ENCODE measurements at regions not wholly inside any gene's neighbourhood (a gene's known extent, or its start where the extent isn't known, plus 50 kb on each side); places are given as distances from the start of the nearest gene placed in this dataset.

GRCh38 chr14:26265170-26265685 lies 332.6 kb downstream of the NOVA1 start:
- Histone ChIP-seq H4K91ac (ENCODE audit: insufficient read depth, low read depth, low read length) (no peak overlapping the region), H2AFZ (replicated peaks; ENCODE audit: low read length, poor library complexity) (no peak overlapping the region), H2BK120ac (ENCODE audit: low read depth, low read length) (no peak overlapping the region), H3K4ac (ENCODE audit: low read depth, low read length) (no peak overlapping the region), H2AK9ac (replicated peaks; ENCODE audit: low read depth, low read length, poor library complexity) (no peak overlapping the region), H3K14ac (replicated peaks; ENCODE audit: low read depth, low read length) (no peak overlapping the region), H3K9me3 (ENCODE audit: control insufficient read depth, insufficient read depth, low read length) (no peaks in the 10 kb centered on the region), H2BK5ac (ENCODE audit: low read depth, low read length, poor library complexity, severe bottlenecking) (no peak overlapping the region), H3K36me3 (ENCODE audit: control insufficient read depth, insufficient read depth, low read length) (no peaks in the 10 kb centered on the region), H3K9ac (ENCODE audit: low read depth, low read length) (no peak overlapping the region), H3K79me1 (ENCODE audit: low read depth in 1 of 2, low read length in 2 of 2) (no peaks in the 10 kb centered on the region), H2AK5ac (ENCODE audit: low read depth, low read length) (no peak overlapping the region), H4K8ac (ENCODE audit: low read depth in 2 of 2, low read length in 2 of 2) (no peak overlapping the region), H3K4me2 (ENCODE audit: low read depth, low read length) (no peak overlapping the region), H4K5ac (ENCODE audit: low read depth, low read length) (no peak overlapping the region), H4K20me1 (ENCODE audit: insufficient read depth, low read length) (no peaks in the 10 kb centered on the region), H3K56ac (ENCODE audit: extremely low read depth, insufficient read depth, low read length) (no peak overlapping the region), H3K4me1 (ENCODE audit: control insufficient read depth, insufficient read depth, low read length) (no peaks in the 10 kb centered on the region), H2BK20ac (ENCODE audit: low read depth, low read length) (no peak overlapping the region), H3K27me3 (ENCODE audit: control insufficient read depth, insufficient read depth, low read length) (no peaks in the 10 kb centered on the region), H2BK15ac (ENCODE audit: low read depth, low read length) (no peak overlapping the region), H3K18ac (ENCODE audit: low read depth, low read length) (no peak overlapping the region), H3K23ac (ENCODE audit: low read depth, low read length) (no peak overlapping the region), H3K27ac (ENCODE audit: insufficient read depth, low read length) (no peak overlapping the region), H3K4me3 (ENCODE audit: insufficient read depth, low read depth, low read length) (no peak overlapping the region), H3K9me1 (ENCODE audit: insufficient read depth, low read length) (no peaks in the 10 kb centered on the region)
- ChIA-PET CTCF (no interaction called here), POLR2A (ENCODE audit: unreplicated experiment) (no interaction called here)
- 0% methylated on average over 1 of the region's 1 CpG; no CpG with 5 or more reads in 1 of the 2 experiments for WGBS, 2 experiments (ENCODE audit: extremely low coverage in 2 of 2, insufficient read length in 1 of 2)
- ATAC-seq (ENCODE audit: low read depth) (no peak), DNase-seq (no peak)
- no peak for TF ChIP-seq CEBPB (IDR thresholded peaks at IDR 0.05; ENCODE audit: low read depth, low read length)
- TF ChIP-seq USF2 (IDR thresholded peaks at IDR 0.05; ENCODE audit: low read depth, low read length): no peak
- TF ChIP-seq NFE2L2 (IDR thresholded peaks at IDR 0.05; ENCODE audit: low read depth, low read length): no peak
- TF ChIP-seq FOS (IDR thresholded peaks at IDR 0.05; ENCODE audit: low read depth, low read length): no peak
- TF ChIP-seq BHLHE40 (IDR thresholded peaks at IDR 0.05; ENCODE audit: low read depth, low read length): no peak
- TF ChIP-seq MAZ (IDR thresholded peaks at IDR 0.05; ENCODE audit: borderline replicate concordance, low read depth, low read length): no peak
- no peak for TF ChIP-seq RCOR1 (IDR thresholded peaks at IDR 0.05; ENCODE audit: insufficient replicate concordance, low read length)
- TF ChIP-seq SMC3 (IDR thresholded peaks at IDR 0.05; ENCODE audit: low read depth, low read length): no peak
- TF ChIP-seq ELK1 (IDR thresholded peaks at IDR 0.05; ENCODE audit: borderline replicate concordance, low read depth, low read length): no peak
- no peak for TF ChIP-seq RAD21 (IDR thresholded peaks at IDR 0.05; ENCODE audit: low read length)
- TF ChIP-seq MXI1 (IDR thresholded peaks at IDR 0.05; ENCODE audit: borderline replicate concordance, low read depth, low read length): no peak
- no peak for TF ChIP-seq RFX5 (IDR thresholded peaks at IDR 0.05; ENCODE audit: low read depth, low read length)
- no peak for TF ChIP-seq CTCF (conservative IDR thresholded peaks at IDR 0.05; ENCODE audit: low read depth, low read length)
- no peak for TF ChIP-seq POLR2A (IDR thresholded peaks at IDR 0.05; ENCODE audit: low read depth, low read length)
- no peak for TF ChIP-seq MAFK (IDR thresholded peaks at IDR 0.05; ENCODE audit: low read depth, low read length)
- no peak for TF ChIP-seq CHD1 (IDR thresholded peaks at IDR 0.05; ENCODE audit: low read depth, low read length)
- dilution Hi-C loops (cut with HindIII; ENCODE audit: low sequenced_read_pairs, unreplicated experiment) (no loop called here), in situ Hi-C loops (cut with MboI; ENCODE audit: low sequenced_read_pairs) (no loop called here), intact Hi-C loops (cut with micrococcal nuclease) (no loop called here)
- BruUV-seq (replicated peaks): no TSS peak
